Liver (tissue), 7 donors: ENCODE measurements at regions not wholly inside any gene's neighbourhood (a gene's known extent, or its start where the extent isn't known, plus 50 kb on each side); places are given as distances from the start of the nearest gene placed in this dataset.

Experiments used
- DNase-seq: peaks from one replicate; pipeline ENCODE4 v3.0.0-alpha.2; 2017; ENCODE audit warnings: low spot score
- H3K27ac ChIP-seq, 2 donors: one replicate each; pipeline ENCODE4 v1.7.0; 2013; ENCODE audit warnings: inconsistent platforms in 2 of 2, low read length in 2 of 2, control low read depth in 1 of 2, low read depth in 1 of 2, mild to moderate bottlenecking in 1 of 2
- H3K27me3 ChIP-seq, 4 donors: one replicate each; pipeline versions ENCODE4 v1.6.1 to v1.7.0; 2013; ENCODE audit warnings: low read length in 3 of 4, inconsistent platforms in 1 of 4, mild to moderate bottlenecking in 1 of 4, moderate library complexity in 1 of 4; ENCODE audit not compliant: control insufficient read depth in 4 of 4, insufficient read depth in 4 of 4
- H3K36me3 ChIP-seq, 4 donors: one replicate each; pipeline versions ENCODE4 v1.6.1 to v1.7.0; 2013; ENCODE audit warnings: low read length in 3 of 4, mild to moderate bottlenecking in 3 of 4, low read depth in 1 of 4, moderate library complexity in 1 of 4; ENCODE audit not compliant: control insufficient read depth in 4 of 4, insufficient read depth in 3 of 4
- H3K4me1 ChIP-seq, 4 donors: one replicate each; pipeline versions ENCODE4 v1.6.1 to v1.7.0; 2013; ENCODE audit warnings: low read length in 3 of 4, mild to moderate bottlenecking in 3 of 4, moderate library complexity in 1 of 4; ENCODE audit not compliant: control insufficient read depth in 4 of 4, insufficient read depth in 4 of 4
- H3K4me3 ChIP-seq, 3 donors: one replicate each; pipeline versions ENCODE4 v1.6.1 to v1.7.0; 2013; ENCODE audit warnings: low read length in 3 of 3, control low read depth in 1 of 3, low read depth in 1 of 3, mild to moderate bottlenecking in 1 of 3
- H3K9ac ChIP-seq, 2 donors: one replicate each; pipeline ENCODE4 v1.7.0; 2013; ENCODE audit warnings: low read length in 2 of 2, mild to moderate bottlenecking in 2 of 2, moderate library complexity in 2 of 2, control low read depth in 1 of 2, low read depth in 1 of 2
- H3K9me3 ChIP-seq, 4 donors: one replicate each; pipeline versions ENCODE4 v1.6.1 to v1.7.0; 2013; ENCODE audit warnings: low read length in 3 of 4; ENCODE audit not compliant: control insufficient read depth in 4 of 4
- EGR1 ChIP-seq, 2 donors: IDR thresholded peaks; 2 replicates each; pipeline ENCODE4 v1.6.1; 2016 to 2018; ENCODE audit warnings: antibody characterized with exemption in 2 of 2, low read depth in 2 of 2
- FOXA1 ChIP-seq: IDR thresholded peaks from 2 replicates; pipeline ENCODE4 v1.6.1; 2016; ENCODE audit warnings: antibody characterized with exemption
- FOXA2 ChIP-seq: IDR thresholded peaks from 2 replicates; pipeline ENCODE4 v1.6.1; 2016; ENCODE audit warnings: antibody characterized with exemption
- GABPA ChIP-seq, 2 donors: IDR thresholded peaks in 1 of 2; conservative IDR thresholded peaks in 1 of 2; 2 replicates each; pipeline ENCODE4 v1.6.1; 2016; ENCODE audit warnings: antibody characterized with exemption in 2 of 2, mild to moderate bottlenecking in 1 of 2, moderate library complexity in 1 of 2
- HNF4A ChIP-seq, 2 donors: conservative IDR thresholded peaks; 2 replicates each; pipeline ENCODE4 v1.6.1; 2016; ENCODE audit warnings: antibody characterized with exemption in 2 of 2, mild to moderate bottlenecking in 2 of 2
- HNF4G ChIP-seq: IDR thresholded peaks from 2 replicates; pipeline ENCODE4 v1.6.1; 2016; ENCODE audit warnings: antibody characterized with exemption
- JUND ChIP-seq, 2 donors: IDR thresholded peaks; 2 replicates each; pipeline ENCODE4 v1.6.1; 2016; ENCODE audit warnings: antibody characterized with exemption in 2 of 2
- NR2F2 ChIP-seq: IDR thresholded peaks from 2 replicates; pipeline ENCODE4 v1.6.1; 2016; ENCODE audit warnings: antibody characterized with exemption
- RAD21 ChIP-seq, 2 donors: IDR thresholded peaks; 2 replicates each; pipeline ENCODE4 v1.6.1; 2016; ENCODE audit warnings: antibody characterized with exemption in 2 of 2, mild to moderate bottlenecking in 2 of 2
- RXRA ChIP-seq, 2 donors: IDR thresholded peaks; 2 replicates each; pipeline ENCODE4 v1.6.1; 2017 to 2018; ENCODE audit warnings: antibody characterized with exemption in 2 of 2, mild to moderate bottlenecking in 1 of 2
- SP1 ChIP-seq: IDR thresholded peaks from 2 replicates; pipeline ENCODE4 v1.6.1; 2018; ENCODE audit warnings: antibody characterized with exemption, mild to moderate bottlenecking
- YY1 ChIP-seq: IDR thresholded peaks from 2 replicates; pipeline ENCODE4 v1.6.1; 2016; ENCODE audit warnings: antibody characterized with exemption, mild to moderate bottlenecking
- ZBTB33 ChIP-seq: IDR thresholded peaks from 2 replicates; pipeline ENCODE4 v1.6.1; 2016; ENCODE audit warnings: antibody characterized with exemption
- WGBS: extraction: QIAGEN DNeasy Blood & Tissue Kit; methylation state at CpG from one replicate; pipeline ENCODE4 v1.1.7; 2013; 5-methylcytosine and 5-hydroxymethylcytosine counted together
- TF ChIP-seq, protein P1 (sequence below): IDR thresholded peaks from 2 replicates; pipeline ENCODE4 v1.6.1; 2016; ENCODE audit warnings: antibody characterized with exemption
- TF ChIP-seq, protein P2 (sequence below): IDR thresholded peaks from 2 replicates; pipeline ENCODE4 v1.6.1; 2016; ENCODE audit warnings: antibody characterized with exemption
- donor health status: healthy.
- donor health status: healthy.
- donor health status: healthy.
- donor health status: healthy.

DNA sequence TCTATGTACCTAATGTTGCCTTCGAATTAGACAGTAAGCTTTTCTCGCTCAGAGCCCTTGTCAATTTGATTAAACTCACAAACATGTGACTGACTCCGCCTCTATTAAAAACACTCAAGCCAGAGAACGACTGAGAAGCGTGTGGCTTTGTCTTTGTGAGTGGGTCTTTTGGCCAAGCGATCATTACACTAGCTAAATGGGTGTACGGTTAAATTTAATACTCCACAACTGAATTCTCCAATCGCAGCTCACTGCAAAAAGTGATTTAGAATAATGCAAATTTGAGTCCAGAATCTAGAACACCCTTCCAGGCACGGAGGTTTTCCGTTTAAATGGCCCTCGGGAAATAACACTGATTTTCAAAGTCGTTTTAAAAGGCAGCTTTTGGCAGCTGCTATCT is 253.7 kb downstream of the EFCAB11 start:
- H3K9me3 ChIP-seq: no peaks in the 10 kb centered on the region
- no peak for DNase-seq
- H3K4me1 ChIP-seq: peaks cover 0 to 10% (median 6%) of the 10 kb centered on the region in 4 donors
- TF ChIP-seq JUND (IDR thresholded peaks at IDR 0.05) (no peak), FOXA1 (no peak), EGR1 (IDR thresholded peaks at IDR 0.05; ENCODE audit: low read depth in 2 of 2) (no peak), SP1 (no peak)
- no peak overlapping the region for H3K9ac ChIP-seq
- no peak overlapping the region for H3K4me3 ChIP-seq
- H3K36me3 ChIP-seq: no peaks in the 10 kb centered on the region
- 71% methylated on average over 12 of the region's 12 CpGs for WGBS
- H3K27ac ChIP-seq: no peak overlapping the region
- H3K27me3 ChIP-seq: no peaks in the 10 kb centered on the region

- TF ChIP-seq YY1 (no peak), GABPA (IDR thresholded peaks at IDR 0.05 in 1 of 2, conservative IDR thresholded peaks at IDR 0.05 in 1 of 2) (no peak), HNF4G (no peak), ZBTB33 (no peak), JUND (IDR thresholded peaks at IDR 0.05) (no peak), RAD21 (IDR thresholded peaks at IDR 0.05) (no peak), EGR1 (IDR thresholded peaks at IDR 0.05; ENCODE audit: low read depth in 2 of 2) (no peak)
- TF ChIP-seq, protein P1, sequence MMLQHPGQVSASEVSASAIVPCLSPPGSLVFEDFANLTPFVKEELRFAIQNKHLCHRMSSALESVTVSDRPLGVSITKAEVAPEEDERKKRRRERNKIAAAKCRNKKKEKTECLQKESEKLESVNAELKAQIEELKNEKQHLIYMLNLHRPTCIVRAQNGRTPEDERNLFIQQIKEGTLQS: no peak
- Histone ChIP-seq H3K4me3 (no peak overlapping the region), H3K27ac (no peak overlapping the region), H3K9ac (no peak overlapping the region), H3K36me3 (no peaks in the 10 kb centered on the region), H3K9me3 (no peaks in the 10 kb centered on the region), H3K4me1 (peaks cover 0 to 10% (median 6%) of the 10 kb centered on the region in 4 donors), H3K27me3 (no peaks in the 10 kb centered on the region)
- no peak for DNase-seq
- 88% methylated on average over 6 of the region's 6 CpGs for WGBS
Observed at GRCh38 chr14:89699071-89699470, 255.5 kb downstream of the EFCAB11 start.

GRCh38 chr14:89697281-89698060 is 257.1 kb downstream of the EFCAB11 start:
- Histone ChIP-seq H3K36me3 (no peaks in the 10 kb centered on the region), H3K4me1 (peaks cover 0 to 10% (median 6%) of the 10 kb centered on the region in 4 donors), H3K9ac (no peak overlapping the region), H3K9me3 (no peaks in the 10 kb centered on the region), H3K27me3 (no peaks in the 10 kb centered on the region), H3K4me3 (no peak overlapping the region), H3K27ac (no peak overlapping the region)
- DNase-seq: no peak
- no peak for TF ChIP-seq ZBTB33
- no peak for TF ChIP-seq GABPA (IDR thresholded peaks at IDR 0.05 in 1 of 2, conservative IDR thresholded peaks at IDR 0.05 in 1 of 2)
- no peak for TF ChIP-seq NR2F2
- no peak for TF ChIP-seq EGR1 (IDR thresholded peaks at IDR 0.05; ENCODE audit: low read depth in 2 of 2)
- no peak for TF ChIP-seq RAD21 (IDR thresholded peaks at IDR 0.05)
- no peak for TF ChIP-seq RXRA (IDR thresholded peaks at IDR 0.05)
- TF ChIP-seq, protein P2, sequence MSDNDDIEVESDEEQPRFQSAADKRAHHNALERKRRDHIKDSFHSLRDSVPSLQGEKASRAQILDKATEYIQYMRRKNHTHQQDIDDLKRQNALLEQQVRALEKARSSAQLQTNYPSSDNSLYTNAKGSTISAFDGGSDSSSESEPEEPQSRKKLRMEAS: no peak
- no peak for TF ChIP-seq HNF4A (conservative IDR thresholded peaks at IDR 0.05)
- TF ChIP-seq FOXA2: no peak
- 94% methylated on average over 8 of the region's 8 CpGs for WGBS
